HG03442 (cell line): ENCODE measurements at regions not wholly inside any gene's neighbourhood (a gene's known extent, or its start where the extent isn't known, plus 50 kb on each side); places are given as distances from the start of the nearest gene placed in this dataset.
"Not testable (repeated sequence)": the region's sequence is repeated elsewhere in the genome, so short reads cannot be mapped to it uniquely, and the experiment has no call there.

Experiments
- ATAC-seq: cut with Tn5 transposase; IDR thresholded peaks from one replicate; pipeline ENCODE4 v1.9.1; 2021; ENCODE audit warnings: mild to moderate bottlenecking, moderate library complexity; ENCODE audit not compliant: unreplicated experiment

- no peak for ATAC-seq
Measured at GRCh38 chr1:188117436-188117835, 1288.7 kb downstream of the PLA2G4A start.

GRCh38 chr1:188122646-188123045, 1293.9 kb downstream of the PLA2G4A start:
- no peak for ATAC-seq

- ATAC-seq: no peak
Measured at GRCh38 chr1:188127507-188127906, 1298.8 kb downstream of the PLA2G4A start.

- ATAC-seq: no peak
Measured at GRCh38 chr1:188128761-188129160, 1300.0 kb downstream of the PLA2G4A start.

- no peak for ATAC-seq
Measured at GRCh38 chr1:188129856-188130838, 1301.4 kb downstream of the PLA2G4A start.

- no peak for ATAC-seq
Measured at GRCh38 chr1:188137221-188137620, 1308.5 kb downstream of the PLA2G4A start.

GRCh38 chr1:188140958-188141357, 1312.2 kb downstream of the PLA2G4A start:
- ATAC-seq: no peak

- ATAC-seq: no peak
Measured at GRCh38 chr1:188154196-188154595, 1325.4 kb downstream of the PLA2G4A start.

GRCh38 chr1:188154761-188155160, 1326.0 kb downstream of the PLA2G4A start:
- ATAC-seq: no peak

GRCh38 chr1:188155261-188155660, 1326.5 kb downstream of the PLA2G4A start:
- no peak for ATAC-seq

GRCh38 chr1:188164459-188164858, 1335.7 kb downstream of the PLA2G4A start:
- ATAC-seq: no peak

- no peak for ATAC-seq
Measured at GRCh38 chr1:188166654-188167053, 1337.9 kb downstream of the PLA2G4A start.

- no peak for ATAC-seq
Measured at GRCh38 chr1:188169971-188170370, 1341.2 kb downstream of the PLA2G4A start.

- ATAC-seq: no peak
Measured at GRCh38 chr1:188170411-188170810, 1341.7 kb downstream of the PLA2G4A start.

GRCh38 chr1:188170935-188171334, 1342.2 kb downstream of the PLA2G4A start:
- ATAC-seq: no peak

- not testable (repeated sequence) for ATAC-seq
Measured at GRCh38 chr1:188182063-188182462, 1353.3 kb downstream of the PLA2G4A start.

GRCh38 chr1:188188317-188188716, 1359.6 kb downstream of the PLA2G4A start:
- ATAC-seq: no peak

GRCh38 chr1:188194916-188195315, 1366.2 kb downstream of the PLA2G4A start:
- no peak for ATAC-seq

GRCh38 chr1:188218289-188218688, 1389.5 kb downstream of the PLA2G4A start:
- ATAC-seq: no peak

- ATAC-seq: no peak
Measured at GRCh38 chr1:188220051-188220450, 1391.3 kb downstream of the PLA2G4A start.

- no peak for ATAC-seq
Measured at GRCh38 chr1:188224263-188224662, 1395.5 kb downstream of the PLA2G4A start.

GRCh38 chr1:188225975-188226374, 1397.2 kb downstream of the PLA2G4A start:
- ATAC-seq: no peak
